Panc1 (cell line): ENCODE measurements at regions not wholly inside any gene's neighbourhood (a gene's known extent, or its start where the extent isn't known, plus 50 kb on each side); places are given as distances from the start of the nearest gene placed in this dataset.
"Not testable (repeated sequence)": the region's sequence is repeated elsewhere in the genome, so short reads cannot be mapped to it uniquely, and the experiment has no call there.

ENCODE experiments used
- ATAC-seq: fragments of 200-7000 bp; cut with Tn5 transposase; 2 replicates; pipeline ENCODE4 v1.9.1; 2020; ENCODE audit warnings: mild to moderate bottlenecking, moderate library complexity
- BruUV-seq: library from RNA; stranded (reverse); fragments of 400-500 nt; replicated peaks from 2 replicates; lab custom pipeline; 2021; lab: Mats Ljungman, UMichigan
- CTCF ChIA-PET: fragments of 300-600 bp; sonication (Branson Sonifier 250); formaldehyde crosslinking; loops from one replicate; lab custom pipeline; 2022; ENCODE audit warnings: antibody characterized with exemption; lab: Charles Lee
- POLR2A ChIA-PET: fragments of 300-600 bp; sonication (Branson Sonifier 250); formaldehyde crosslinking; loops from one replicate; lab custom pipeline; 2022; ENCODE audit warnings: antibody characterized with exemption; lab: Charles Lee
- DNase-seq: peaks from one replicate; pipeline ENCODE4 v3.0.0-alpha.2; 2010; ENCODE audit warnings: low read depth, low spot score
- H3K27ac ChIP-seq: 2 replicates; pipeline ENCODE4 v1.5.1; 2011; ENCODE audit warnings: mild to moderate bottlenecking, low read length, inconsistent platforms
- H3K27me3 ChIP-seq: fragments of 200-500 bp; sonication (Bioruptor generic); 2 replicates; pipeline ENCODE4 v1.6.0; 2014; ENCODE audit warnings: low read length, inconsistent platforms; ENCODE audit not compliant: control insufficient read depth, insufficient read depth
- H3K36me3 ChIP-seq: fragments of 200-500 bp; sonication (Bioruptor generic); 2 replicates; pipeline ENCODE4 v1.5.1; 2014; ENCODE audit warnings: inconsistent platforms, mild to moderate bottlenecking, low read length, moderate library complexity; ENCODE audit not compliant: control insufficient read depth, insufficient read depth
- H3K4me1 ChIP-seq: 2 replicates; pipeline ENCODE4 v1.5.1; 2011; ENCODE audit warnings: inconsistent platforms, mild to moderate bottlenecking, low read length, moderate library complexity; ENCODE audit not compliant: control insufficient read depth, insufficient read depth
- H3K4me3 ChIP-seq, 2 experiments: 2 replicates each; pipeline ENCODE4 v1.5.1; 2011 to 2012; ENCODE audit warnings: low read depth in 2 of 2, low read length in 2 of 2, mild to moderate bottlenecking in 2 of 2, inconsistent platforms in 1 of 2, moderate library complexity in 1 of 2
- H3K9me3 ChIP-seq: fragments of 200-500 bp; sonication (Bioruptor generic); 2 replicates; pipeline ENCODE4 v1.5.1; 2014; ENCODE audit warnings: low read depth, mild to moderate bottlenecking, inconsistent platforms, low read length, moderate library complexity; ENCODE audit not compliant: control insufficient read depth, insufficient read depth
- CTCF ChIP-seq: fragments of 450-650 bp; IDR thresholded peaks from 2 replicates; pipeline ENCODE4 v1.5.1; 2017; ENCODE audit warnings: mild to moderate bottlenecking
- POLR2AphosphoS5 ChIP-seq: IDR thresholded peaks from 2 replicates; pipeline ENCODE4 v1.6.1; 2012; ENCODE audit warnings: mild to moderate bottlenecking, low read depth, low read length, moderate library complexity
- REST ChIP-seq, 2 experiments: IDR thresholded peaks; 2 replicates each; pipeline ENCODE4 v1.6.1; 2011 to 2012; ENCODE audit warnings: low read depth in 2 of 2, control low read depth in 1 of 2, low read length in 1 of 2, mild to moderate bottlenecking in 1 of 2, moderate library complexity in 1 of 2; ENCODE audit not compliant: insufficient read depth in 1 of 2
- SIN3A ChIP-seq: IDR thresholded peaks from 2 replicates; pipeline ENCODE4 v1.6.1; 2012; ENCODE audit warnings: low read depth, mild to moderate bottlenecking, low read length, moderate library complexity, borderline replicate concordance; ENCODE audit not compliant: insufficient read depth
- TCF7L2 ChIP-seq: IDR thresholded peaks from 2 replicates; pipeline ENCODE4 v1.6.1; 2011; ENCODE audit warnings: mild to moderate bottlenecking, low read depth, low read length, inconsistent platforms
- in situ Hi-C: cut with HindIII; loops from 2 replicates; pipeline ENCODE4 v1.10.0; 2016; ENCODE audit warnings: low sequenced_read_pairs, low pct_unique_long_range_greater_than_20kb
- intact Hi-C: fragments of 100-400 bp; cut with micrococcal nuclease; formaldehyde crosslinking; loops from one replicate; pipeline ENCODE4 v1.10.0; 2022; ENCODE audit not compliant: unreplicated experiment

- POLR2A ChIA-PET = no interaction called here
- H3K4me3 ChIP-seq = no peak overlapping the region
- no TSS peak for BruUV-seq
- H3K27me3 ChIP-seq = peaks cover 3% of the 10 kb centered on the region; the same call in 1 of the 2 replicates
- H3K9me3 ChIP-seq = no peaks in the 10 kb centered on the region
- CTCF ChIA-PET = no interaction called here
- no peak for TF ChIP-seq TCF7L2
- TF ChIP-seq SIN3A = no peak
- TF ChIP-seq CTCF = no peak
- TF ChIP-seq POLR2AphosphoS5 = no peak
- no peak for TF ChIP-seq REST (IDR thresholded peaks at IDR 0.05; ENCODE audit: insufficient read depth in 1 of 2, low read depth in 2 of 2, low read length in 1 of 2)
- no peaks in the 10 kb centered on the region for H3K36me3 ChIP-seq
- in situ Hi-C loops = no loop called here
- no peak for DNase-seq
- no peak overlapping the region for H3K27ac ChIP-seq
- H3K4me1 ChIP-seq = no peaks in the 10 kb centered on the region
- ATAC-seq = no peak
- intact Hi-C loops = no loop called here
Observed at GRCh38 chr2:122034344-122034743, 278.9 kb downstream of the TSN start.

- intact Hi-C loops = no loop called here
- in situ Hi-C loops = no loop called here
- Histone ChIP-seq H3K9me3 (no peaks in the 10 kb centered on the region), H3K27ac (no peak overlapping the region), H3K27me3 (peaks cover 3% of the 10 kb centered on the region; the same call in 1 of the 2 replicates), H3K4me3 (no peak overlapping the region), H3K4me1 (no peaks in the 10 kb centered on the region), H3K36me3 (no peaks in the 10 kb centered on the region)
- no peak for TF ChIP-seq TCF7L2
- TF ChIP-seq CTCF = no peak
- TF ChIP-seq POLR2AphosphoS5 = no peak
- TF ChIP-seq REST (IDR thresholded peaks at IDR 0.05; ENCODE audit: insufficient read depth in 1 of 2, low read depth in 2 of 2, low read length in 1 of 2) = no peak
- POLR2A ChIA-PET = no interaction called here
- CTCF ChIA-PET = no interaction called here
- no peak for DNase-seq
- no TSS peak for BruUV-seq
- no peak for ATAC-seq
Observed at GRCh38 chr2:122034777-122035176, 279.3 kb downstream of the TSN start.

- POLR2A ChIA-PET, H3K9me3 ChIP-seq, H3K4me3 ChIP-seq, ATAC-seq, H3K4me1 ChIP-seq, in situ Hi-C loops, DNase-seq, CTCF ChIA-PET, H3K27me3 ChIP-seq, H3K27ac ChIP-seq, H3K36me3 ChIP-seq, intact Hi-C loops, BruUV-seq: not testable (repeated sequence)
Observed at GRCh38 chr2:122038816-122039215, 283.4 kb downstream of the TSN start.
